ENCODE measurements at regions not wholly inside any gene's neighbourhood (a gene's known extent, or its start where the extent isn't known, plus 50 kb on each side); places are given as distances from the start of the nearest gene placed in this dataset.
"Not testable (repeated sequence)": the region's sequence is repeated elsewhere in the genome, so short reads cannot be mapped to it uniquely, and the experiment has no call there.

- no peak for DNase-seq (ENCODE audit: low spot score)
- no peak for ATAC-seq
Measured at GRCh38 chr22:27314276-27314807, 487.2 kb downstream of the MN1 start.

GRCh38 chr22:27315833-27316232 lies 485.7 kb downstream of the MN1 start:
- no peak for ATAC-seq

GRCh38 chr22:27317096-27317495 lies 484.5 kb downstream of the MN1 start:
- DNase-seq (ENCODE audit: low spot score), result no peak
- no peak for ATAC-seq

More at GRCh38 chr22:27315833-27316232, 485.7 kb downstream of the MN1 start:
- DNase-seq (ENCODE audit: low spot score), result no peak

GRCh38 chr22:27317971-27318428 lies 483.6 kb downstream of the MN1 start:
- ATAC-seq (no peak), DNase-seq (ENCODE audit: low spot score) (no peak)

- DNase-seq (ENCODE audit: low spot score) (no peak), ATAC-seq (no peak)
Measured at GRCh38 chr22:27318516-27318915, 483.0 kb downstream of the MN1 start.

- ATAC-seq, result no peak
- DNase-seq (ENCODE audit: low spot score), result peak; percentile 14
Measured at GRCh38 chr22:27323661-27324060, 477.9 kb downstream of the MN1 start.

- DNase-seq (ENCODE audit: low spot score); ATAC-seq: not testable (repeated sequence)
Measured at GRCh38 chr22:27324908-27325307, 476.6 kb downstream of the MN1 start.

GRCh38 chr22:27327497-27327896 lies 474.1 kb downstream of the MN1 start:
- DNase-seq (ENCODE audit: low spot score), result peak; percentile 24
- no peak for ATAC-seq

- DNase-seq (ENCODE audit: low spot score) (peak; percentile 19), ATAC-seq (no peak)
Measured at GRCh38 chr22:27327981-27328721, 473.4 kb downstream of the MN1 start.

- DNase-seq (ENCODE audit: low spot score), result peak; percentile 7
- no peak for ATAC-seq
Measured at GRCh38 chr22:27329131-27329850, 472.3 kb downstream of the MN1 start.

- DNase-seq (ENCODE audit: low spot score) (no peak), ATAC-seq (no peak)
Measured at GRCh38 chr22:27329966-27330645, 471.4 kb downstream of the MN1 start.

- ATAC-seq, result peak; percentile 74
Measured at GRCh38 chr22:27331526-27332281, 469.9 kb downstream of the MN1 start.

GRCh38 chr22:27335102-27335660 lies 466.4 kb downstream of the MN1 start:
- ATAC-seq (no peak), DNase-seq (ENCODE audit: low spot score) (no peak)

More at GRCh38 chr22:27331526-27332281, 469.9 kb downstream of the MN1 start:
- DNase-seq (ENCODE audit: low spot score), result no peak

- no peak for DNase-seq (ENCODE audit: low spot score)
- ATAC-seq, result no peak
Measured at GRCh38 chr22:27336151-27337090, 465.1 kb downstream of the MN1 start.

GRCh38 chr22:27337676-27338075 lies 463.9 kb downstream of the MN1 start:
- ATAC-seq, result no peak
- no peak for DNase-seq (ENCODE audit: low spot score)

GRCh38 chr22:27340047-27340446 lies 461.5 kb downstream of the MN1 start:
- ATAC-seq, result no peak
- no peak for DNase-seq (ENCODE audit: low spot score)

GRCh38 chr22:27344546-27344945 lies 457.0 kb downstream of the MN1 start:
- no peak for ATAC-seq
- DNase-seq (ENCODE audit: low spot score), result no peak

GRCh38 chr22:27345691-27346090 lies 455.9 kb downstream of the MN1 start:
- DNase-seq (ENCODE audit: low spot score), result no peak
- no peak for ATAC-seq

GRCh38 chr22:27347951-27348350 lies 453.6 kb downstream of the MN1 start:
- DNase-seq (ENCODE audit: low spot score) (no peak), ATAC-seq (no peak)

Data from left lobe of liver (tissue), 2 donors.